IMR-90 (cell line): ENCODE measurements at regions not wholly inside any gene's neighbourhood (a gene's known extent, or its start where the extent isn't known, plus 50 kb on each side); places are given as distances from the start of the nearest gene placed in this dataset.

ENCODE experiments used
- ATAC-seq: fragments of 200-7000 bp; cut with Tn5 transposase; 2 replicates; pipeline ENCODE4 v1.9.1; 2020; ENCODE audit warnings: low read depth, mild to moderate bottlenecking, moderate library complexity
- BruUV-seq: library from RNA; stranded (reverse); fragments of 400-500 nt; replicated peaks from 2 replicates; lab custom pipeline; 2021; lab: Mats Ljungman, UMichigan
- CTCF ChIA-PET: fragments of 300-600 bp; formaldehyde crosslinking; extraction: SDS; loops from one replicate; lab custom pipeline; 2021; ENCODE audit warnings: antibody characterized with exemption; lab: Yijun Ruan, JAX
- POLR2A ChIA-PET: fragments of 300-600 bp; sonication (Branson Sonifier 250); formaldehyde crosslinking; loops from one replicate; lab custom pipeline; 2022; ENCODE audit warnings: antibody characterized with exemption; ENCODE audit not compliant: unreplicated experiment; lab: Charles Lee
- DNase-seq: peaks from one replicate; pipeline ENCODE4 v3.0.0; 2013
- H2AFZ ChIP-seq: replicated peaks from 2 replicates; pipeline ENCODE3; 2013; ENCODE audit warnings: low read length, mild to moderate bottlenecking; ENCODE audit not compliant: poor library complexity
- H2AK5ac ChIP-seq: 2 replicates; pipeline ENCODE4 v1.6.1; 2013; ENCODE audit warnings: low read depth, low read length, inconsistent platforms
- H2AK9ac ChIP-seq: replicated peaks from 2 replicates; pipeline ENCODE3; 2013; ENCODE audit warnings: mild to moderate bottlenecking, low read depth, low read length, moderate library complexity; ENCODE audit not compliant: poor library complexity
- H2BK120ac ChIP-seq: 2 replicates; pipeline ENCODE4 v1.6.1; 2013; ENCODE audit warnings: low read depth, low read length, inconsistent platforms
- H2BK15ac ChIP-seq: 3 replicates; pipeline ENCODE4 v1.6.1; 2013; ENCODE audit warnings: low read depth, low read length, inconsistent platforms
- H2BK20ac ChIP-seq: 2 replicates; pipeline ENCODE4 v1.6.1; 2013; ENCODE audit warnings: low read depth, mild to moderate bottlenecking, inconsistent platforms, low read length, moderate library complexity
- H2BK5ac ChIP-seq: 2 replicates; pipeline ENCODE4 v1.6.1; 2013; ENCODE audit warnings: mild to moderate bottlenecking, low read depth, low read length, inconsistent platforms; ENCODE audit not compliant: poor library complexity, severe bottlenecking
- H3K14ac ChIP-seq: replicated peaks from 2 replicates; pipeline ENCODE4 v1.6.1; 2013; ENCODE audit warnings: low read depth, low read length, inconsistent platforms
- H3K18ac ChIP-seq: 2 replicates; pipeline ENCODE4 v1.6.1; 2013; ENCODE audit warnings: low read depth, low read length, control low read depth
- H3K23ac ChIP-seq: 2 replicates; pipeline ENCODE4 v1.6.1; 2013; ENCODE audit warnings: low read depth, low read length, inconsistent platforms
- H3K27ac ChIP-seq: 2 replicates; pipeline ENCODE4 v1.5.1; 2013; ENCODE audit warnings: mild to moderate bottlenecking, control low read depth, low read length; ENCODE audit not compliant: insufficient read depth
- H3K27me3 ChIP-seq: 2 replicates; pipeline ENCODE4 v1.6.1; 2013; ENCODE audit warnings: low read length; ENCODE audit not compliant: control insufficient read depth, insufficient read depth
- H3K36me3 ChIP-seq: 2 replicates; pipeline ENCODE4 v1.6.1; 2013; ENCODE audit warnings: low read length, mixed read lengths; ENCODE audit not compliant: control insufficient read depth, insufficient read depth
- H3K4ac ChIP-seq: 2 replicates; pipeline ENCODE4 v1.6.1; 2013; ENCODE audit warnings: low read depth, low read length, inconsistent platforms
- H3K4me1 ChIP-seq: 2 replicates; pipeline ENCODE4 v1.6.1; 2013; ENCODE audit warnings: low read length, mixed read lengths; ENCODE audit not compliant: control insufficient read depth, insufficient read depth
- H3K4me2 ChIP-seq: 2 replicates; pipeline ENCODE4 v1.6.1; 2013; ENCODE audit warnings: low read depth, mild to moderate bottlenecking, control low read depth, low read length, moderate library complexity
- H3K4me3 ChIP-seq: 2 replicates; pipeline ENCODE4 v1.5.1; 2013; ENCODE audit warnings: low read depth, mild to moderate bottlenecking, control low read depth, low read length, moderate library complexity; ENCODE audit not compliant: insufficient read depth
- H3K56ac ChIP-seq: 2 replicates; pipeline ENCODE4 v1.6.1; 2013; ENCODE audit warnings: low read length, inconsistent platforms; ENCODE audit not compliant: insufficient read depth; ENCODE audit errors: extremely low read depth
- H3K79me1 ChIP-seq, 2 experiments: 2 replicates each; pipeline ENCODE4 v1.6.1; 2013; ENCODE audit warnings: low read length in 2 of 2, inconsistent platforms in 1 of 2, low read depth in 1 of 2
- H3K9ac ChIP-seq: 2 replicates; pipeline ENCODE4 v1.6.1; 2013; ENCODE audit warnings: low read depth, low read length, control low read depth
- H3K9me1 ChIP-seq: 2 replicates; pipeline ENCODE4 v1.6.1; 2013; ENCODE audit warnings: low read length, inconsistent platforms; ENCODE audit not compliant: insufficient read depth
- H3K9me3 ChIP-seq: 2 replicates; pipeline ENCODE4 v1.6.1; 2013; ENCODE audit warnings: low read length; ENCODE audit not compliant: control insufficient read depth, insufficient read depth
- H4K20me1 ChIP-seq: 2 replicates; pipeline ENCODE4 v1.6.1; 2013; ENCODE audit warnings: low read length, inconsistent platforms; ENCODE audit not compliant: insufficient read depth
- H4K5ac ChIP-seq: 2 replicates; pipeline ENCODE4 v1.6.1; 2013; ENCODE audit warnings: mild to moderate bottlenecking, low read depth, low read length, control low read depth
- H4K8ac ChIP-seq, 2 experiments: 2 replicates each; pipeline ENCODE4 v1.6.1; 2013; ENCODE audit warnings: low read depth in 2 of 2, low read length in 2 of 2, control low read depth in 1 of 2, inconsistent platforms in 1 of 2
- H4K91ac ChIP-seq: 2 replicates; pipeline ENCODE4 v1.6.1; 2013; ENCODE audit warnings: low read depth, low read length, inconsistent platforms; ENCODE audit not compliant: insufficient read depth
- FOS ChIP-seq: fragments of 150-350 bp; IDR thresholded peaks from 2 replicates; pipeline ENCODE4 v1.6.1; 2016; ENCODE audit warnings: low read depth, low read length
- MXI1 ChIP-seq: IDR thresholded peaks from 2 replicates; pipeline ENCODE4 v1.6.1; 2012; ENCODE audit warnings: low read depth, mild to moderate bottlenecking, low read length, moderate library complexity, borderline replicate concordance
- WGBS, 2 experiments: methylation state at CpG; one replicate each; pipeline versions ENCODE4 v1.1.5 to v1.1.7; 2013; ENCODE audit warnings: missing lambda C conversion rate in 2 of 2; ENCODE audit not compliant: insufficient read length in 1 of 2; ENCODE audit errors: extremely low coverage in 2 of 2; 5-methylcytosine and 5-hydroxymethylcytosine counted together
- dilution Hi-C: fragments of 300-500 bp; cut with HindIII; formaldehyde crosslinking; loops from one replicate; pipeline ENCODE4 v1.14.3; 2018; ENCODE audit warnings: low sequenced_read_pairs; ENCODE audit not compliant: unreplicated experiment
- in situ Hi-C: fragments of 300-500 bp; cut with MboI; formaldehyde crosslinking; loops from 3 replicates; pipeline ENCODE4 v1.14.3; 2019; ENCODE audit warnings: low sequenced_read_pairs, inconsistent platforms, mixed read lengths
- intact Hi-C: fragments of 100-400 bp; cut with micrococcal nuclease; formaldehyde crosslinking; loops from 2 replicates; pipeline ENCODE4 v1.10.0; 2022

GRCh38 chr3:62926494-62926893, 51.3 kb upstream of the CADPS start:
- BruUV-seq = no TSS peak
- Histone ChIP-seq H3K9me1 (no peaks in the 10 kb centered on the region), H4K91ac (no peak overlapping the region), H3K18ac (no peak overlapping the region), H3K9ac (no peak overlapping the region), H3K56ac (no peak overlapping the region), H2AK9ac (no peak overlapping the region), H4K20me1 (no peaks in the 10 kb centered on the region), H3K4me3 (no peak overlapping the region), H2BK15ac (no peak overlapping the region), H3K27ac (no peak overlapping the region), H3K4me2 (no peak overlapping the region), H3K23ac (no peak overlapping the region), H3K79me1 (no peaks in the 10 kb centered on the region), H2AK5ac (no peak overlapping the region), H4K5ac (no peak overlapping the region), H3K4me1 (no peaks in the 10 kb centered on the region), H2AFZ (no peak overlapping the region), H4K8ac (no peak overlapping the region), H2BK120ac (no peak overlapping the region), H2BK5ac (no peak overlapping the region), H3K27me3 (no peaks in the 10 kb centered on the region), H3K4ac (no peak overlapping the region), H3K14ac (no peak overlapping the region), H2BK20ac (no peak overlapping the region), H3K9me3 (peaks cover 3% of the 10 kb centered on the region; the same call in 1 of the 2 replicates), H3K36me3 (no peaks in the 10 kb centered on the region)
- ATAC-seq (no peak), DNase-seq (no peak)
- 33% methylated on average over 1 of the region's 5 CpGs; no CpG with 5 or more reads in 1 of the 2 experiments for WGBS, 2 experiments
- POLR2A ChIA-PET = no interaction called here
- TF ChIP-seq FOS (no peak), MXI1 (no peak)
- dilution Hi-C loops = no loop called here
- CTCF ChIA-PET = no interaction called here
- intact Hi-C loops = no loop called here
- in situ Hi-C loops = no loop called here
